Stimulated activated CD8-positive, alpha-beta memory T cell treated with anti-CD3 and anti-CD28 coated beads, Interleukin-15, amount 100 ng/mL, for 24 hours (primary cell): ENCODE measurements at regions not wholly inside any gene's neighbourhood (a gene's known extent, or its start where the extent isn't known, plus 50 kb on each side); places are given as distances from the start of the nearest gene placed in this dataset.

Source experiments
- DNase-seq: peaks from one replicate; pipeline ENCODE4 v3.0.0-alpha.2; 2020; ENCODE audit warnings: low read depth

GRCh38 chr20:52864916-52865605 is 107.1 kb upstream of the TSHZ2 start:
- no peak for DNase-seq

- DNase-seq: no peak
Measured at GRCh38 chr20:52859156-52859876, 112.8 kb upstream of the TSHZ2 start.

DNA sequence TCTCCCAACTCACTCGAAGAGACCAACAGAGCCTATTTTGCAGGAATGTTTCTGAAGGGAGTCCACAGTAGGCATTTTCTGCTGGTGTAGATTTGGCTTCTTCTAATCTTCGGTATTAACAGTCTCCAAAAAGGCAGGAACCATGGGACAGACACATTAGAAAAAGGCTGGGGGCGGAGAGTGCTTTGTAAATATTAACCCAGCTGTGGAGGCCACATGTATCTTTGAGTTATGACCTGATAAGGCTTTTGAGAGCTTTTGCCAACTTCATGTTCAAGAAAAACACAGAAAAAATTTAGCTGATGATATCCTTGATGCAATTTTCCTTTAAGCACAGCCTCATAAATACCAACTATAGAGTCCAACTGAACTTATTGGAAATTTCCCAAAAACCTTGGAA is 119.4 kb upstream of the TSHZ2 start:
- DNase-seq: no peak

- DNase-seq: no peak
Measured at GRCh38 chr20:52847731-52848359, 124.3 kb upstream of the TSHZ2 start.

DNA sequence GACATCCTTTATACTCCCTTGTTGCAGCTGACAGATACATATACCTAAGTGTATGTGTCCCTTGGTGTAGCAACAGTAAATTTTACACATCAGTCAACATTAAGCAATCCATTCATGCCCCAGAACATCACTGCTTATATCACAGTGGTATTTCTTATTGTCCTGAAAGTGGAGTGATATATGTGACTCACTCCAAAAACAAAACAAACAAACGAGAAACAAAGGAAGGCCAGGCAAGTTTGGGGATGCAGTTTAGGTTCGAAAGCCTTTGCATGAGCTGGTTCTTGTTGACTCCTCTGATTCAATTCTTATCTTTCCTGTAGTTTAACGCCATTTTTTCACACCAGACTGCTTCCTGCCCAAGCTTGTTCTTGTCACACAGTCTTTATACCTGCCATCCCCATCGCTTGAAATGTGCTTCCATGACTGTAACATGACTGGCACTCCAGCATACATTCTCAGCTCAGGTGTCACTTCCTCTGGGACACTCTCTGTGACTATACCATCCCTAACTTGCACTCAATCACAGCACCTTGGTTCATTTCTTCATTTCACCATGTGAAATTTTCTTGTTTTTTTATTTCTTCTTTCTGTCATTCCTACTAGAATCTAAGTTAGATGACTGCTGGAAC is 125.0 kb upstream of the TSHZ2 start:
- no peak for DNase-seq

DNA sequence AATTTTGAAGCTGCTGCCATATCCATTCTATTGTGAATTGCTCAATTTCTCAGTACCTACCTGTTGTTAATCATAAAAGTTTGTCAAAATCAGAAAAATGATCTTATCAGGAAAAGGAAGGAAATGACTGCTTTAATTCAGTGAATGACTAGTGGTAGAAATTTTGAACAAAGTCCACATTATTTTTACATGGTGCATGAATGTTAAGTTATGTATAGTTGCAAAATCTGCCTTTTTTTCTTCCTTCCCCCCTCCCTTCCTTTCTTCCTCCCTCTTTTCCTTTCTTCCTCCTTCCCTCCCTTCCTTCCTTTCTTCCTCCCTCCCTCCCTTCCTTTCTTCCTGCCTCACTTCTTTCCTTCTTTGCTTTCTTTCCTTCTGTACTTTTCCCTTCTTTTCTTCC is 127.1 kb upstream of the TSHZ2 start:
- no peak for DNase-seq

- DNase-seq: no peak
Measured at GRCh38 chr20:52843425-52843824, 128.7 kb upstream of the TSHZ2 start.

GRCh38 chr20:52841003-52841402 is 131.2 kb upstream of the TSHZ2 start:
- DNase-seq: no peak

DNA sequence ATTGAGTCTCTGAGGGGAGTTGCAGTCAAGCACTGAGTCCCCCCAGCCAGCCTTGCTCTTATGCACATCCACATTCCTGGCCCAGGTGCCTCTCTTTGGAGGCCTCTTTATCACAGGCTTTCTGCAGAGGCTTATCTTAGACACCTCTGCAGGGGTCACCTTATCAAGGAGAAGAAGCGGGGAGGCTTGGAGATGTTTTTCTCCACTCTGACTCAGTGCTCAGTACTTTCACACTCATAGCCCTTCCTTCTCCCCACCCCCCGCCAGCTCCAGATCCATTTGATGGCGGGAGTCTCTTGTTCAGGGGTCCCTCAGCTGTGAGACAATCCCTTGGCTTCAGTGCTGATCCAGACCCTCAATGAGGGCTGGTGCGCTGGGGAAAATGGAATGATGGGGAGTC is 132.1 kb upstream of the TSHZ2 start:
- DNase-seq: no peak

DNA sequence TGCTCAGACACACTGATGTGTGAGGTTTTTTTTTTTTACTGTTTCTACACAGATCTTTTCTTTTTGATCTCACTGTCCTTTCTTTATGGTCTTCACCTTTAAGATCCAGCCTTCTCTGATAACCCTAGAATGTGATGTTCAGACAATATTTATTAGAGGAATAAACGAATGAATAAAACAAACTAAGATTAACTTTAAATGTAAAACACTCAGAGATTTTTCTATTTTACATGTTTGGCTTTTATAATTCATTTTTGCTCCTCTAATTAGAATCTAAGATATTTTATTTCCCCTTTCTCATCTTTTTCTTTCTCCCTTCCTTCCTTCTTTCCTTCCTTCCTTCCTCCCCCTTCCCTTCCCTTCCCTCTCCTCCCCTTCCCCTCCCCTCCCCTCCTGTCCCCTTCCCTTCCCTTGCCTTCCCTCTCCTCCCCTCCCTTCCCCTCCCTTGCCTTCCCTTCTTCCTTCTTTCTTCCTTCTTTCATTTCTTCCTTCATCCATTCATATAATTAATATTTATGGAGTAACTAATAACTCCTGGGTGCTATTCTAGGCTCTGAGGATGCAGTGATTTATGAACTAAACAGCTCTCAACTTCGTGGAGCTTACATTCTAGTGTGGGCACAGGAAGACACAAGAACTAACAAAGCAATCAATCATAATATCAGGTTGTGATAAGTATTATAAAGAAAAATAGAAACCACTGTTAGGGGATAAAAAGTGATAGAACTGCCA is 133.5 kb upstream of the TSHZ2 start:
- DNase-seq: no peak

GRCh38 chr20:52837378-52837777 is 134.8 kb upstream of the TSHZ2 start:
- no peak for DNase-seq

DNA sequence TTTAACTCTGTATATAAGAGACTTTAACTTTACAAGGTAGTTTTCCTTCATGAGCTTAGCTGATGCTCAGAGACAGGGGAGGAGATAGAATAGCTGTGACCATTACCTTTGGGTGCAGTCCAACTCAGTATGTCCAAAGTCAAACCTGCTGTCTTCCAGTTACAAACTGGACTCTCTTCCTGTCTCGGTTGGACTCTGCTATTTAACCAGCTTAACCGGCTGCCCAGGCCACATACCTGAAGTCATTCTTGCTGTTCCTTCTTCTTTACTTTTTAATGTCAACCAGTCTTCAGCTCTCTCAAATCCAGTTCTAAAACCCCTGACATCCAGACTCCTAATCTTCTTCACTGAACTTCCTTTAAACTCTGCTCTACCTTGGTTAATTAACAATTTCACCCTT is 138.3 kb upstream of the TSHZ2 start:
- no peak for DNase-seq

DNA sequence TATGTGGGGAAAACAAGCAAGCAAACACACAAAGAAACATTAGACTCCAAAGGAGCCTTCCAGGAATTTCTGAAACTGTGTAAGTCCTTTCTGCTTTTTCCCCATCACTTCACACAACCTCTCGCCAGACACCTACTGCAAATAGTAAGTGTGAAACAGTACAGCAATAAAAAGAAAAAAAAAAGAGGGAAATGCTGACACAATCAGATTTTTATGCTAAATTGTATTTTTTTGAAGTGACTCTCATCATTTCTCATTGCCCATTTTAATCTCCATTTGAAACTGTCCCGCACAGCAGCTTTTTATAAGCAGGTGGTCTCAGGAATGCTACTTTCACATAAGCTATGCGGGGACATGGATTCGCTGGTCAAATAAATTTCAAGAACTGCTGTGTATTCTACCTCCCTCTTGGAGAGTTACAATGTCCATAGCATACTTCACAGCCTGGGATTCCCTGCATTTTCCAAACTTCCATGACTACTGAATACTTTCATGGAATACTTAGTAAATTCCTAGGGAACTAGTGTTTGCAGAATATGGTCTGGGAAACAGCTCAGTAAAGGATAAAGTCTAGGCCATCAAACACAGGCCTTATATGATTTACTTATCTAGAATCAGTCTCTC is 139.9 kb upstream of the TSHZ2 start:
- no peak for DNase-seq

DNA sequence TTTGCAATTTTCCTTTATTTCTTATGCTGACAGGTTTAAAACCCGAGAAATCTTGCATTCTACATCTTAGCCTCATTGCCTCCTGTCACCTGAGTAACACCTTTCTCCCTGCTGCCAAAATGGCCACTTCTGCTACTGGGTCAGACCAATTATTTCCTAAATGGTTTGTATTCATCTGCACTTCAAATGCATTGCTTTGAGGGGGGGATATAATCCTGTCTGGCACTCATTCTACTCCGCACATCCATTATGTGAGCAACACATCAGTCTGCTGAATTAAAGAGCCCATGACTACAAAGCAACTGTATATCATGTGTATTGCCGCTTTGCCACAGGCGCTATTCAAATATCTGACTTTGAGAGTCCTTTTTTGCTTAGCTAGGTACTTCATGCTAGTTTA is 141.6 kb upstream of the TSHZ2 start:
- no peak for DNase-seq

DNA sequence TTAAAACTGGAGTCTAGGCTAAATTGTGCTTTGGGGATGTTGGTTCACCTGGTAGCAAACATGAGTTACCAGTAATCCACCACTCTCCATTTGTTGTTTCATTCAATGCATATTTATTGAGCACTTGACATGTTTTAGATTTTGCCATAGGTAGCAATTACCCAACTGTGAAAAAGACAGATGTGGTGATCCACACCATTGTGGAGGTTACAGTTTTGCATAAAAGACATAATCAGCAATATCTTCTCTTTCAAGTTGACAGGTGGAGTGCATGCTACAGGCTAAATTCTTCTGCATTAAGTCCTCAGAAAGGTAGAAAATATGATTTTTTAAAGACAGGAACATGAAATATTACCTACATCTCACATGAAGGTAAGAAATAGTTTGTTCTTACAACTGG is 143.0 kb upstream of the TSHZ2 start:
- no peak for DNase-seq

DNA sequence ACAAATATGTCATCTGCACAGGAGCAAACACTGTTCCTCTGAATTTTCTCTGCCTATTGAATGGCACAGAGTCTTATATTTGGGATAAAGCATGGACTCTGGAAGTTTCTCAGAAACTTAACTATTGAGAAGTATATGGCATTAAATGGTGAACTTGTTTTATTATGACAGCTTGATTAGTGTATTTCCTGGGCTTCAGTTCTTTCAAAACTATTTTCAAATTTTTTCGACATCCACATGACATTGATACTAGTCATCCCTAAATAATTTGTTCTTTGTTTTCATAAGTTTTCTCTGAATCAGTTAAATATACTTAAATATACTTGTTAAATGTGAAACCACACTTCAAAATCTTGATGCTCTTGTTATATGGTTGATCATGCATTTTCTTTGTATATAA is 144.0 kb upstream of the TSHZ2 start:
- DNase-seq: no peak

GRCh38 chr20:52826722-52827121 is 145.4 kb upstream of the TSHZ2 start:
- no peak for DNase-seq

DNA sequence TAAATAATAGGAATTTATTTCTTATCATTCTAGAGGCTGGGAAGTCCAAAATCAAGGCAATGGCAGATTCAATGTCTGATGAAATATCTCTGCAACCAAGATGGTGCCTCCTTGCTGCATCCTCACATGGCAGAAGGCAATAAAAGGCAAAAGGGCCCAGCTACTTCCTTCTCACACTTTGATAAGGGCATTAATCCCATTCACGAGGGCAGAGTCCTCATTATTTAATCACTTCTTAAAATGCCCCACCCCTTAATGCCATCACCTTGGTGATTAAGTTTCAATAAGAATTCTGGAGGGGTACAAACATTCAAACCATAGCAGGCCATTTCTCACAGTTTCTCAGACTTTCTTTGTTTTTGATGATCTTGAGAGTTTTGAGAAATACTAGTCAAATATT is 145.8 kb upstream of the TSHZ2 start:
- no peak for DNase-seq

GRCh38 chr20:52824494-52825216 is 147.5 kb upstream of the TSHZ2 start:
- DNase-seq: no peak

- DNase-seq: no peak
Measured at GRCh38 chr20:52823303-52823702, 148.9 kb upstream of the TSHZ2 start.

DNA sequence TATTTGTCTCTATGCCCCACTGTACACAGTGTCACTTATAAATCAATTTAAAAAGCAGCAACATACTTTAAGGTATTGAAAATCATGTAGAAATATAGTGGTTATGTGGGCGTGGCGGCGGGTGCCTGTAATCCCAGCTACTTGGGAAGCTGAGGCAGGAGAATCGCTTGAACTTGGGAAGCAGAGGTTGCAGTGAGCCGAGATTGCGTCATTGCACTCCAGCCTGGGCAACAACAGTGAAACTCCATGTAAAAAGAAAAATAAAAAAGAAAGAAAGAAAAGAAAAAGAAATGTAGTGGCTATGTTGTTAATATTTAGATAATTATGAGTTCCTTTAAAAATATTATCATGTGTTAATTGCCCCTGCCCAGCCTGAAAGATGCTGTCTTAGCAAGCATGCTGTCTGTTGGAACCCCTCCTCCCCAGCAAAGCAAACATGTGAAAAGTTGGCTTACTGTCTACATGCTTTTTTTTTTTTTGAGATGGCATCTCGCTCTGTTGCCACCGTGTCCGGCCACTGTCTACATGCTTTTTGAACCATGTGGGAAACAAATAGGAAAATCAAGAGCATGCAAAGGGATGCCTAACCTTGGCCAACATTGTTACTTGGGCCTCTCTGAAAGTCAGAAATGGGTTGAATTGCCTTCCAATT is 151.4 kb upstream of the TSHZ2 start:
- DNase-seq: no peak
